BLaER1 treated with 17β-estradiol and CSF1 and Interleukin-3, amounts not matched to agents 10 nM and 100 nM (cell line): ENCODE measurements at regions not wholly inside any gene's neighbourhood (a gene's known extent, or its start where the extent isn't known, plus 50 kb on each side); places are given as distances from the start of the nearest gene placed in this dataset.

Experiments
- H3K27ac ChIP-seq, 11 experiments: shearing (Covaris generic); formaldehyde crosslinking; 2 replicates each; pipeline ENCODE4 v1.8.1; 2022
- H3K27me3 ChIP-seq, 11 experiments: shearing (Covaris generic); formaldehyde crosslinking; 2 replicates each; pipeline ENCODE4 v1.8.1; 2022
- H3K36me3 ChIP-seq, 11 experiments: shearing (Covaris generic); formaldehyde crosslinking; 2 replicates each; pipeline ENCODE4 v1.8.1; 2022
- H3K4me1 ChIP-seq, 10 experiments: shearing (Covaris generic); formaldehyde crosslinking; 2 replicates each; pipeline ENCODE4 v1.8.1; 2022
- H3K4me2 ChIP-seq, 11 experiments: shearing (Covaris generic); formaldehyde crosslinking; 2 replicates each; pipeline ENCODE4 v1.8.1; 2022
- H3K4me3 ChIP-seq, 10 experiments: shearing (Covaris generic); formaldehyde crosslinking; 2 replicates each; pipeline ENCODE4 v1.8.1; 2022
- H3K9ac ChIP-seq, 11 experiments: shearing (Covaris generic); formaldehyde crosslinking; 2 replicates each; pipeline ENCODE4 v1.8.1; 2022
- H3K9me3 ChIP-seq, 11 experiments: shearing (Covaris generic); formaldehyde crosslinking; replicated peaks in 1 of 11; 2 replicates each; pipeline ENCODE4 v1.8.1; 2022
- H4K20me1 ChIP-seq, 11 experiments: shearing (Covaris generic); formaldehyde crosslinking; 2 replicates each; pipeline ENCODE4 v1.8.1; 2022
- Cebpa-rat ChIP-seq, 11 experiments: shearing (Covaris generic); IDR thresholded peaks; 2 replicates each; pipeline ENCODE4 v1.8.1; 2022

DNA sequence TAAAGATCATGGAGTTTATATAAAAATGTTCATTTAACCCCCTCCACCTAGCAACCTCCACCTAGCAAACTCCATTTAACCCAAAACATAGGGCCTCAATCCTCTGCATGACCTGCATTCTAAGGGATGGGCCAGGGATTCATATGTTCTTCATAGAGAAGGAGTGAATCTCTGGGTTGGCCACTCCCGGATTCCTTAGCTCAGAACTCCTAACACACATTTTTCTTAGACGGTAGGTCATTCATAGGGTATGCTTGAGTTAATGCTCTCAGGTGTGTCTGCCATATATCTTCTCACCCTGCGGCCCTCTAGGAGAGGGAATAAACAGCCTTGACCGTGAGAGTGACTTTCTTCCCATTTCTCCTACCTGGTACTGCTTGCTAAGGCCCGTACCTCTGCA lies 102.0 kb upstream of the IGSF10 start:
- no peak overlapping the region for H3K27ac ChIP-seq
- H3K9ac ChIP-seq, result no peak overlapping the region
- H4K20me1 ChIP-seq, result no peaks in the 10 kb centered on the region
- peaks cover 0 to 10% (median 4%) of the 10 kb centered on the region in 10 experiments; a peak in 7 of 20 replicates for H3K4me1 ChIP-seq
- TF ChIP-seq Cebpa-rat (IDR thresholded peaks at IDR 0.05), result no peak
- no peak overlapping the region for H3K4me3 ChIP-seq
- no peak overlapping the region for H3K4me2 ChIP-seq
- H3K9me3 ChIP-seq, result 0 out of 22 replicates have a peak, but pooled peaks cover 0 to 7% (median 0%) of the 10 kb centered on the region in 11 experiments
- H3K27me3 ChIP-seq, result no peaks in the 10 kb centered on the region
- no peaks in the 10 kb centered on the region for H3K36me3 ChIP-seq

DNA sequence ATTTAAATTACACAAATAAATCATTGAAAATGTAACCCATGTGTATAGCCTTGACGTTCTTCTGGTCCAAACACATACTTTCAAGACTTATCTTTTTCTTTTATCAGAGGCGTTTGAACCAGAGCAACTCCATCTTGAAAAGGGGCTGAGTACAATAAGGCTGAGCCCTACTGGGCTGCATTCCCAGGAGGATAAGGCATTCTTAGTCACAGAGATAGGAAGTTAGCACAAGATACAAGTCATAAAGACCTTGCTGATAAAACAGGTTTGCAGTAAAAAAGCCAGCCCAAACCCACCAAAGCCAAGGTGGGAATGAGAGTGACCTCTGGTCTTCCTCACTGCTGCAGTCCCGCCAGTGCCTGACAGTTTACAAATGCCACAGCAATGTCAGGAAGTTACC lies 101.0 kb upstream of the IGSF10 start:
- H3K4me3 ChIP-seq, result no peak overlapping the region
- TF ChIP-seq Cebpa-rat (IDR thresholded peaks at IDR 0.05), result no peak
- no peaks in the 10 kb centered on the region for H3K36me3 ChIP-seq
- H3K9me3 ChIP-seq, result 0 out of 22 replicates have a peak, but pooled peaks cover 0 to 7% (median 0%) of the 10 kb centered on the region in 11 experiments
- no peak overlapping the region for H3K27ac ChIP-seq
- no peak overlapping the region for H3K4me2 ChIP-seq
- H4K20me1 ChIP-seq, result no peaks in the 10 kb centered on the region
- peaks cover 0 to 10% (median 4%) of the 10 kb centered on the region in 10 experiments; a peak in 7 of 20 replicates for H3K4me1 ChIP-seq
- no peaks in the 10 kb centered on the region for H3K27me3 ChIP-seq
- no peak overlapping the region for H3K9ac ChIP-seq

DNA sequence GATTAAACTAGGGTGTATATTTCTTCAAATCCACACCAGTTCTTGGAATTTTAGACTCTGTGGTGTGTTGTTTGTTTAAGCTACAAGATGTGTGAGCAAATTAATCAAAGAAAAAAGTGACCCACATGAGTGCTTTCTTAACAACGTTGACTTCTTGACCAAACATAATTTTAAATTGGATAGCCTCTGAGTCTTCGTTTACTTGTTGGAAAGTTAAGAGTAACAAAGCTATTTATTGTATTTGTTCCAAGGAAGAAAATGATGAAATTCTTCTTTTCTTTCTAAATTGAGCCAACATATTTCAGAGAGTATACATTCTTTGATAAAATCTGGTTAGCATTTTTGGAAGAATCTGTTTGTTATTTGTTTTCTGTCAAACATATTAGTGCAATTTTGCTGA lies 99.9 kb upstream of the IGSF10 start:
- Histone ChIP-seq H3K9ac (no peak overlapping the region), H3K4me3 (no peak overlapping the region), H3K36me3 (no peaks in the 10 kb centered on the region), H4K20me1 (no peaks in the 10 kb centered on the region), H3K27ac (no peak overlapping the region), H3K9me3 (0 out of 22 replicates have a peak, but pooled peaks cover 0 to 7% (median 0%) of the 10 kb centered on the region in 11 experiments), H3K4me2 (no peak overlapping the region), H3K4me1 (peaks cover 0 to 10% (median 4%) of the 10 kb centered on the region in 10 experiments; a peak in 7 of 20 replicates), H3K27me3 (no peaks in the 10 kb centered on the region)
- TF ChIP-seq Cebpa-rat (IDR thresholded peaks at IDR 0.05), result no peak

DNA sequence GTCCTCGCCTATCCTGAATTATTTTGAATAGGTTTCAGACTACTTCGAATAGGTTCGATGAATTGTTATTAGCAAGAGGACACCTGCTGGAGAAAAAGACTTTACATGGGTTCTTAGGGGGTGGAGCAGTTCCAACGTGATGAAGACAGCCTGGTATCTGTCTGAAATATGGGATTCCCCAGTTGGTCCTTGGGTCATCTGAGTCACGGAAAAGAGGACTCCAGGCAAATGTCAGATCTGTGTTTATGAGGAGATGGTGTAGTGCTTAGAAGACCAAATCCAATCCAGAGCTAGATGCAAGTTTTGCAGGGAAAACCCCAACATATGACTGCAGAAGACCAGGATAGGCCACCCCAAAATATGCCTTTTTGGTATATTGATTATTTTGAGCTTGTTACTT lies 98.9 kb upstream of the IGSF10 start:
- no peak overlapping the region for H3K9ac ChIP-seq
- H4K20me1 ChIP-seq, result no peaks in the 10 kb centered on the region
- H3K9me3 ChIP-seq, result 0 out of 22 replicates have a peak, but pooled peaks cover 0 to 7% (median 0%) of the 10 kb centered on the region in 11 experiments
- H3K4me3 ChIP-seq, result no peak overlapping the region
- H3K27ac ChIP-seq, result no peak overlapping the region
- H3K4me2 ChIP-seq, result no peak overlapping the region
- no peak for TF ChIP-seq Cebpa-rat (IDR thresholded peaks at IDR 0.05)
- H3K4me1 ChIP-seq, result peaks cover 0 to 10% (median 4%) of the 10 kb centered on the region in 10 experiments; a peak in 7 of 20 replicates
- H3K36me3 ChIP-seq, result no peaks in the 10 kb centered on the region
- H3K27me3 ChIP-seq, result no peaks in the 10 kb centered on the region

DNA sequence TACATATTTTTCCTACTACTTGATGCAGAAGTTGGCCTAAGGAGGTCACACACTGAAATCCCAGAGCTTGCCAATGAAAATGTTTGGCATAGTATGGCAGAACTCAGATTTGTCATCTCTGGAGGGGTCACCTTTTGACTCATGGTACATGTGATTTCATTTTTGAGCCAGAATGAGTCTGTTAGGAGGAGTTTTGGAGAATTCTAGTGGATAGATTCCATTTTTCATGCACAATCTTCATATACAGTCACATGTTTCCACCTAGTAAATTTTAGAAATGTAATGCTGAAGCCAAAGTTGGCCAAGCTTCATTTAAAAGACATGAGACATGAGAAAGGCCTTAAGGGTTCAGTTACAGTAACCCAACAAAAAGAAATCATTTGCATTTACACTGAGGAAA lies 97.8 kb upstream of the IGSF10 start:
- no peak for TF ChIP-seq Cebpa-rat (IDR thresholded peaks at IDR 0.05)
- Histone ChIP-seq H3K27me3 (no peaks in the 10 kb centered on the region), H3K36me3 (no peaks in the 10 kb centered on the region), H3K4me3 (no peak overlapping the region), H4K20me1 (no peaks in the 10 kb centered on the region), H3K9me3 (0 out of 22 replicates have a peak, but pooled peaks cover 0 to 7% (median 0%) of the 10 kb centered on the region in 11 experiments), H3K4me2 (no peak overlapping the region), H3K27ac (no peak overlapping the region), H3K9ac (no peak overlapping the region), H3K4me1 (0 out of 20 replicates have a peak, but pooled peaks cover 0 to 5% (median 0%) of the 10 kb centered on the region in 10 experiments)

DNA sequence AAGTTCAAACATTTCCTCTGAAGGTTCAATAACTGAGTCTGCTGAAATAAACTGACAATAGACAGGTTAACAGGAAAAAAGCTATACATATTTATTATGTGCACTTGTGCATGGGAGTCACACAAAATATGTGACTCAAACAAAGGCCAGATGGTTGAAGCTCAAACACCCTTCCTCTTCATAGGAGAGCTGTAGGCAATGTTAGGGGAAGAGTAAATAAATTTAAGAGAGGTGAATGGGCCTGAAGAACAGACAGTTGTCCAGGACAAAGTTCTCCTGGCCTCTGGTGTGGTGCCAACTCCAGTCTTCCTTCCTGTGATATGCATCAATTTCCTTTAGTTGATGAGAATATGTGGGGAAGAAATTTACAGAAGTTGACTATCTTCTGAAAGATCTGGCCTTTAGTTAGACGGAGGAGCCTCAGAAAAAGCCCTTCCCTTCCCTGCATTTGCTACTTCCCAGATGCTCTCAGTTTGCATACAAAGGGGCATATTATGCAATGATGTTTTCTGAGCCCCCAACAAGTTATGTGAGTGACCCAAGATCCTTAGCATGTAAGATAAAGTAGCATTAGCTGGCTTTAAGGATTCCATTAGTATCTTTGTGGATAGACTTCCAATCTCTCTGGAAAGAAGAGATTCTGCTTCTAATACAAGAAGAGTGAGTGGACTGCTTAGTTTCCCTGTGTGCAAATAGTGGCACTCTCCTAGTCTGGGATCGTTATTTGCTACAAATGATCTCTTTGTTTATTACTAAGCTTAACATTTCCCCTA lies 96.4 kb upstream of the IGSF10 start:
- no peaks in the 10 kb centered on the region for H3K9me3 ChIP-seq
- H3K27me3 ChIP-seq, result no peaks in the 10 kb centered on the region
- no peaks in the 10 kb centered on the region for H3K36me3 ChIP-seq
- H3K4me3 ChIP-seq, result no peak overlapping the region
- H3K9ac ChIP-seq, result no peak overlapping the region
- H4K20me1 ChIP-seq, result no peaks in the 10 kb centered on the region
- no peak overlapping the region for H3K27ac ChIP-seq
- H3K4me2 ChIP-seq, result no peak overlapping the region
- H3K4me1 ChIP-seq, result 0 out of 20 replicates have a peak, but pooled peaks cover 0 to 8% (median 0%) of the 10 kb centered on the region in 10 experiments
- TF ChIP-seq Cebpa-rat (IDR thresholded peaks at IDR 0.05), result no peak

DNA sequence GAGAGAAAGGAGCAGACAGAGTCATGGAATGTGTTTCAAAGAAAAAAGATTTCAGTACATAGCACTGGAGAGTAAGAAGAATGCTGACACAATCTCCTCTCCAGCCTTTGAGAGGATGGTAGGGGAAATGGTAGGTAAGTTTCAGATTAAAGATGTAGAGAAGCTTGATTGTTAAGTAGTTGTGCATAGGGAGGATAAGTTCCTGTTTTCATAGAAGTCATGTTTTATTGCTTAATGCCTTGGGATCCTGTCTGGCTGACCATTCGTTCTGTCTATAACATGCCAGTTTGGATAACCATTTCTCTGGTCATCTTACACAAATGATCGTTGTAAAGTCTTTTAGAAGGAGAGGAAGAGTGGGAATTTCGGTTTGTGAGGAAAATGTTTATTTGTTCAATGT lies 95.7 kb upstream of the IGSF10 start:
- 0 out of 20 replicates have a peak, but pooled peaks cover 0 to 8% (median 0%) of the 10 kb centered on the region in 10 experiments for H3K4me1 ChIP-seq
- no peak for TF ChIP-seq Cebpa-rat (IDR thresholded peaks at IDR 0.05)
- H3K9ac ChIP-seq, result no peak overlapping the region
- no peak overlapping the region for H3K27ac ChIP-seq
- no peaks in the 10 kb centered on the region for H3K27me3 ChIP-seq
- H3K4me2 ChIP-seq, result no peak overlapping the region
- no peaks in the 10 kb centered on the region for H3K9me3 ChIP-seq
- H3K36me3 ChIP-seq, result no peaks in the 10 kb centered on the region
- no peak overlapping the region for H3K4me3 ChIP-seq
- H4K20me1 ChIP-seq, result no peaks in the 10 kb centered on the region

DNA sequence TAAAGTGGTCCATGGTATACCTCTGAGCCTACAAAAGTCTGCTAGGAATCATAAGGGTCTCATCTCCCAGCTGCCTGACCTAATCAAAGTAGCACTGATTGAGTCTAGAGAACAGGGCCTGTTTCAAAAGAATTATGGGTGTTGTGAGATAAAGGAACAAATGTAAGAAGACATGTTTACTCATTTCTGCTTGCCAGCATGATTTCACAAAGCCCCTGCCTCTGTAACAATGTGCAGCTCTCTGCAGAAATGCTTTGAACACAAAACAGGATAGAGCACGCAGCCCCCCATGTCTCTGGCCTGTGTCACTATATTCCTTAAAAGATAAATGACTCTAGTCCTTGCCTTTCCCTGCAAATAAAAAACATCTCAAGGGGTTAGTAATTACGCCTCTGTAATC lies 94.7 kb upstream of the IGSF10 start:
- Histone ChIP-seq H3K4me3 (no peak overlapping the region), H3K9me3 (no peaks in the 10 kb centered on the region), H3K4me2 (no peak overlapping the region), H3K36me3 (no peaks in the 10 kb centered on the region), H4K20me1 (no peaks in the 10 kb centered on the region), H3K4me1 (0 out of 20 replicates have a peak, but pooled peaks cover 0 to 4% (median 0%) of the 10 kb centered on the region in 10 experiments), H3K9ac (no peak overlapping the region), H3K27me3 (no peaks in the 10 kb centered on the region), H3K27ac (no peak overlapping the region)
- no peak for TF ChIP-seq Cebpa-rat (IDR thresholded peaks at IDR 0.05)

DNA sequence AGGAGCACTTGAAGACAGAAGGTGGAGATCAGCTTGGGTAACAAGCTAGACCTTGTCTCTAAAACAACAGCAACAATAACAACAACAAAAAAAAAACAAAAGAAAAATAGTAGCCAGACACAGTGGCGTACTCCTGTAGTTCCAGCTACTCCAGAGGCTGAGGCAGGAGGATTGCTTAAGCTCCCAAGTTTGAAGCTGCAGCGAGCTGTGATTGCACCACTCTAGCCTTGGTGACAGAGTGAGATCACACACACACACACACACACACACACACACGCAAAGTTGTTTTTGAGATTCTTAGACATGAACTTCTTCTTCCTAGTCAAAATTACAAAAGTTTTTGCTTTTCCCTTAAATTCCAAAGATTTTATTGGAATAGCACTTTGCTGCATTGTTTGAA lies 93.0 kb upstream of the IGSF10 start:
- H3K27me3 ChIP-seq, result no peaks in the 10 kb centered on the region
- no peak overlapping the region for H3K9ac ChIP-seq
- H4K20me1 ChIP-seq, result no peaks in the 10 kb centered on the region
- H3K4me2 ChIP-seq, result no peak overlapping the region
- TF ChIP-seq Cebpa-rat (IDR thresholded peaks at IDR 0.05), result no peak
- H3K4me3 ChIP-seq, result no peak overlapping the region
- 0 out of 20 replicates have a peak, but pooled peaks cover 0 to 4% (median 0%) of the 10 kb centered on the region in 10 experiments for H3K4me1 ChIP-seq
- no peaks in the 10 kb centered on the region for H3K36me3 ChIP-seq
- H3K9me3 ChIP-seq, result no peaks in the 10 kb centered on the region
- H3K27ac ChIP-seq, result no peak overlapping the region
